Activated T-cell treated with anti-CD3 and anti-CD28 coated beads, Interleukin-2, amount 50 U/mL, for 1 hour (primary cell): ENCODE measurements at regions not wholly inside any gene's neighbourhood (a gene's known extent, or its start where the extent isn't known, plus 50 kb on each side); places are given as distances from the start of the nearest gene placed in this dataset.
A peak's percentile ranks its signal among the peaks of the same experiment; 100 is the strongest.

Experiments
- DNase-seq: peaks from one replicate; pipeline ENCODE4 v3.0.0-alpha.2; 2020

- DNase-seq, result no peak
These were observed 116.7 kb downstream of the BEGAIN start for GRCh38 chr14:100470523-100470897.

GRCh38 chr14:100471441-100472093 lies 115.7 kb downstream of the BEGAIN start:
- no peak for DNase-seq

GRCh38 chr14:100472094-100472455 lies 115.1 kb downstream of the BEGAIN start:
- no peak for DNase-seq

- DNase-seq, result no peak
These were observed 114.7 kb downstream of the BEGAIN start for GRCh38 chr14:100472491-100472890.

- no peak for DNase-seq
These were observed 114.0 kb downstream of the BEGAIN start for GRCh38 chr14:100473249-100473648.

GRCh38 chr14:100474196-100474595 lies 113.0 kb downstream of the BEGAIN start:
- DNase-seq, result no peak

- no peak for DNase-seq
These were observed 111.9 kb downstream of the BEGAIN start for GRCh38 chr14:100475268-100475667.

GRCh38 chr14:100476012-100476822 lies 111.0 kb downstream of the BEGAIN start:
- no peak for DNase-seq

- no peak for DNase-seq
These were observed 102.5 kb downstream of the BEGAIN start for GRCh38 chr14:100484531-100485267.

- peak; percentile 62 for DNase-seq
These were observed 101.0 kb downstream of the BEGAIN start for GRCh38 chr14:100486025-100486828.
